ENCODE measurements at regions not wholly inside any gene's neighbourhood (a gene's known extent, or its start where the extent isn't known, plus 50 kb on each side); places are given as distances from the start of the nearest gene placed in this dataset.

DNA sequence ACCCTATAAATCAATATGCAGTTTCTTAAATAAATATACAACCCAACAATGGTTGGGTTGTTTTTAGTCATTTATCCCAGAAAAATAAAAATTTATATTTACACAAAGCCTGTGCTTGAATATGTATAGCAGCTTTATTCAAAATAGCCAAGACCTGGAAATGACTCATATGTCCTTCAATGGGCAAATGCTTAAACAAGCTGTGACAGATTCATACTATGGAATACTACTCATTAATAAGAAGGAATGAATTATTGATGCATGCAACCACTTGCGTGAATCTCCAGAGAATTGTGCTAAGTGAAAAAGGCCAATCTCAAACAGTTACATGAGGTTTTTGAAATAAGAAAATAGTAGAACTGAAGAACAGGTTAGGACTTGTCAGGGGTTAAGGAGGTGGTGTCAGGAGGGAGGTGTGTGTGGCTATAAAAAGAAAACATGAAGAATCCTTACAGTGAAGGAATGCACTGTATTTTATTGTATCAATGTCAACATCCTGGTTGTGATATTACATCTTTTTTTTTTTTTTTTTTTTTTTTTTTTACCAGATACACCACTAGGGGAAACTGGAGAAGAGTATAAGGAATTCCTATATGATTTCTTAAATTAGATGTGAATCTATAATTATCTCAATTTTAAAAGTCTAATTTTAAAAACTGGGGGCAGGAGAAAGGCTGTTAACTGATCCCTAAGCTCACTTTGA, 82.4 kb upstream of the CD44 start:
- no peak for DNase-seq (ENCODE audit: low read depth, low spot score)
- Mint-ChIP-seq H3K27me3 (ENCODE audit: low read depth) (no peaks in the 10 kb centered on the region), H3K27ac (ENCODE audit: unreplicated experiment) (no peak overlapping the region), H3K9me3 (peaks cover 8% of the 10 kb centered on the region), H3K4me1 (no peaks in the 10 kb centered on the region), H3K4me3 (no peak overlapping the region), H3K36me3 (ENCODE audit: low read depth) (no peaks in the 10 kb centered on the region)
- peak; percentile 35 for TF ChIP-seq CTCF (conservative IDR thresholded peaks at IDR 0.05)

GRCh38 chr11:35057926-35058668, 80.9 kb upstream of the CD44 start:
- Mint-ChIP-seq H3K4me3 (no peak overlapping the region), H3K4me1 (no peaks in the 10 kb centered on the region), H3K27ac (ENCODE audit: unreplicated experiment) (no peak overlapping the region), H3K27me3 (ENCODE audit: low read depth) (no peaks in the 10 kb centered on the region), H3K9me3 (peaks cover 8% of the 10 kb centered on the region), H3K36me3 (ENCODE audit: low read depth) (no peaks in the 10 kb centered on the region)
- TF ChIP-seq CTCF (conservative IDR thresholded peaks at IDR 0.05): no peak
- DNase-seq (ENCODE audit: low read depth, low spot score): no peak

- Mint-ChIP-seq H3K9me3 (peaks cover 8% of the 10 kb centered on the region), H3K4me1 (no peaks in the 10 kb centered on the region), H3K27me3 (ENCODE audit: low read depth) (no peaks in the 10 kb centered on the region), H3K36me3 (ENCODE audit: low read depth) (no peaks in the 10 kb centered on the region), H3K4me3 (no peak overlapping the region), H3K27ac (ENCODE audit: unreplicated experiment) (no peak overlapping the region)
- TF ChIP-seq CTCF (conservative IDR thresholded peaks at IDR 0.05): no peak
- no peak for DNase-seq (ENCODE audit: low read depth, low spot score)
These were observed 80.1 kb upstream of the CD44 start for GRCh38 chr11:35058669-35059434.

DNA sequence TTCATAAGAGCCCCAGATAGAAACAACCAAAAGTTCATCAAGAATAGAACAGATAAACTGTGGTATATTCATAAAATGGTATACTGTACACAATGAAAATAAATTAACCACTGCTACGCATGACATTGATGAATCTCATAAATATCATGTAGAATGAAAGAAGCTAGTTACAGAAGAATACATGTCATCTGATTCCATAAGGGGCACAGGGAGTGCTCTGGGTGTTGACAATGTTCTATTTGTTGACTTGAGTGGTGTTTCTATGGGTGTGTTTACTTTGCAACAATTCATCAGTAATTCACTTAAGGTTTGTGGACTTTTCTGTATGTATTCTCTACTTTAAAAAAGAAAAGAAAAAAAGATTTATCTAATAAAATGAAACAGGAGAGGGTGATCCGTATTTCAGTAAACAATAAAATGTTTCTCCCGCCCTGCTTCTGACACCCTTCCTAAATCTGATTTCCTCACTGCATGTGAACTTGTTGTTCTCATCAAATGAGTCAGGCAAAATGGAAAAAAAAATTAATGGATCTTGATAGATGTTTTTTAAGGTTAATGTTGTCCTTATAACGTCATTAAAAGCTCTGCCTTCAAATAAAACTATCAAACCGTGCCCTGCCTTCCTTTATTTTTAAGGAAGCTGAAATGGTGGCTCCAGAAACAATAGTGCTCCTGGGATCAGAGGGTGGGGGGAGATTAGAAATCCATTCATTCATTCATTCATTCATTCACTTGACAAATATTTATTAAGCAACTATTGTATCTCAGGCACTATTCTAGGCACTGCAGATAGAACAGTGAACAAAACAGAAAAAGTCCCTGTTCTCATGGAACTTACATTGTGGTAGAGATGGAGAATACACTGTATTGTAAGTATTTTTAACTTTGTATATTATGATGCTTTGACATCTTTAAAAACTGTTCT, 77.2 kb upstream of the CD44 start:
- H3K27me3 Mint-ChIP-seq (ENCODE audit: low read depth): peaks cover 7% of the 10 kb centered on the region
- TF ChIP-seq CTCF (conservative IDR thresholded peaks at IDR 0.05): no peak
- no peak overlapping the region for H3K27ac Mint-ChIP-seq (ENCODE audit: unreplicated experiment)
- no peaks in the 10 kb centered on the region for H3K4me1 Mint-ChIP-seq
- no peaks in the 10 kb centered on the region for H3K36me3 Mint-ChIP-seq (ENCODE audit: low read depth)
- H3K9me3 Mint-ChIP-seq: peaks cover 7% of the 10 kb centered on the region
- no peak for DNase-seq (ENCODE audit: low read depth, low spot score)
- H3K4me3 Mint-ChIP-seq: no peak overlapping the region

DNA sequence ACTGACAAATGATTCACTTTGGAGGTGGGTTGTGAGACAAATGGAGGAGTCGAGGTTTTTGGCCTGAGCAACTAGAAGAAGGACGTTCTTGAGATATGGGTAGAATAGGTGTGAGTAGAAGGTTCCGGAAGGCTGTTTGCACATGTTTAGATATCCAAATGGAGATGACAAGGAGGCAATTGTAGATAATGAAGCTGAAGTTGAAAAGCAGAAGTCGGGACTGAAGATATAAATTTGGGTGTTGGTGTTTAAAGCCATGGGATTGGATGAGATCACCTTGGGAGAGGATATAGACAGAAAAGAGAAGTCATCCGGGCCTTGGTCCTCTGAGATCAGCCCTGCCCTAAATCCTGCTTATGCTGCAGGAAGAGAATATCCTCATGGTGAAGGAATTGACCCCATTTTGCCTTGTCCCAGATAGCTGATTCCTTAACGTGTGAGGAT, 75.5 kb upstream of the CD44 start:
- H3K9me3 Mint-ChIP-seq: peaks cover 3% of the 10 kb centered on the region
- H3K4me3 Mint-ChIP-seq: no peak overlapping the region
- DNase-seq (ENCODE audit: low read depth, low spot score): no peak
- TF ChIP-seq CTCF (conservative IDR thresholded peaks at IDR 0.05): no peak
- H3K4me1 Mint-ChIP-seq: no peaks in the 10 kb centered on the region
- H3K27me3 Mint-ChIP-seq (ENCODE audit: low read depth): peaks cover 7% of the 10 kb centered on the region
- H3K27ac Mint-ChIP-seq (ENCODE audit: unreplicated experiment): no peak overlapping the region
- H3K36me3 Mint-ChIP-seq (ENCODE audit: low read depth): no peaks in the 10 kb centered on the region

Measured in neural crest cell (in vitro differentiated cells).